MM.1S (cell line): ENCODE measurements at regions not wholly inside any gene's neighbourhood (a gene's known extent, or its start where the extent isn't known, plus 50 kb on each side); places are given as distances from the start of the nearest gene placed in this dataset.

Experiments
- CTCF ChIP-seq: fragments of 300-600 bp; sonication (generic); IDR thresholded peaks from 2 replicates; pipeline ENCODE4 v1.5.1; 2016; ENCODE audit warnings: antibody characterized with exemption, low read length, mixed read lengths
- EZH2 ChIP-seq: fragments of 300-600 bp; sonication (generic); optimal IDR thresholded peaks from 2 replicates; pipeline ENCODE3; 2017; ENCODE audit warnings: low read depth, mild to moderate bottlenecking, antibody characterized with exemption, low read length, mixed read lengths
- EZH2phosphoT487 ChIP-seq: fragments of 300-600 bp; sonication (generic); IDR thresholded peaks from 2 replicates; pipeline ENCODE4 v1.6.1; 2018; ENCODE audit warnings: antibody characterized with exemption, low read length

GRCh38 chr20:54950304-54950703 lies 474.9 kb downstream of the DOK5 start:
- TF ChIP-seq CTCF (no peak), EZH2phosphoT487 (no peak), EZH2 (no peak)
